ENCODE measurements at regions not wholly inside any gene's neighbourhood (a gene's known extent, or its start where the extent isn't known, plus 50 kb on each side); places are given as distances from the start of the nearest gene placed in this dataset.

DNA sequence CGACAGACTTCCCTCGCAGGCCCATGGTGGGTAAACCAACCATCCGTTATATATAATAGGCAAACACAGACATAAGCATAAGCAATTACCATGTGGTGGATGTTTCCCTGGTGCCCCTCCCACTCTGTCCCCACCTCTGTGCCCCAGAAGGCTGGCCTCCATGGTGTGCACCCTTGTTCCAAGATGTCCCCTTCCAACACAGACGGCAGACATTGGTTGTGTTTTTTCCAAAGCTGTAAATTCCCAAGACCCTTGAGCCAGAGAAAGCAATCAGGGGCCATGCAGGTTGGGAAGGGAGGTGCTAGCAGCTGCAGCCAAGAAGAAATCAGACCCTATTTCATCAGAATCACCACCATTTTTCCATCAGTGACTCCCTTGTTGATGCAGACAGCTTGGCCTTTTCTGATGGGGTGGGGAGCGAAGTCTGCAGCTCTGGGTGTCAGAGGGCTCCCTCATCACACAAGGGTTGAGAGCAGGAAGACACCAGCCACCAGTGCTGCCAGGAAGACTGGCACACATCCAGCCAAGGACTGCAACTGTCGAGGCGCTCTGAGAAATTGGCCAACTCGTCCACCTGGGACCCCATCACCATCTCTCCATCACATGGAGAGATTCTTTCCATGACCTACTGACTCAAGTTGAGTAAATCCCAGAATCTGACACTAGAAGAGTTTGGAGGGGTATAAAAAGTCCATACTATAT, 86.8 kb upstream of the CHST15 start:
- TF ChIP-seq, protein P1, sequence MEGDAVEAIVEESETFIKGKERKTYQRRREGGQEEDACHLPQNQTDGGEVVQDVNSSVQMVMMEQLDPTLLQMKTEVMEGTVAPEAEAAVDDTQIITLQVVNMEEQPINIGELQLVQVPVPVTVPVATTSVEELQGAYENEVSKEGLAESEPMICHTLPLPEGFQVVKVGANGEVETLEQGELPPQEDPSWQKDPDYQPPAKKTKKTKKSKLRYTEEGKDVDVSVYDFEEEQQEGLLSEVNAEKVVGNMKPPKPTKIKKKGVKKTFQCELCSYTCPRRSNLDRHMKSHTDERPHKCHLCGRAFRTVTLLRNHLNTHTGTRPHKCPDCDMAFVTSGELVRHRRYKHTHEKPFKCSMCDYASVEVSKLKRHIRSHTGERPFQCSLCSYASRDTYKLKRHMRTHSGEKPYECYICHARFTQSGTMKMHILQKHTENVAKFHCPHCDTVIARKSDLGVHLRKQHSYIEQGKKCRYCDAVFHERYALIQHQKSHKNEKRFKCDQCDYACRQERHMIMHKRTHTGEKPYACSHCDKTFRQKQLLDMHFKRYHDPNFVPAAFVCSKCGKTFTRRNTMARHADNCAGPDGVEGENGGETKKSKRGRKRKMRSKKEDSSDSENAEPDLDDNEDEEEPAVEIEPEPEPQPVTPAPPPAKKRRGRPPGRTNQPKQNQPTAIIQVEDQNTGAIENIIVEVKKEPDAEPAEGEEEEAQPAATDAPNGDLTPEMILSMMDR (tag by site-specific recombination; IDR thresholded peaks at IDR 0.05) = no peak
- no peak for TF ChIP-seq ZNF76 (tag by site-specific recombination; IDR thresholded peaks at IDR 0.05; ENCODE audit: borderline replicate concordance, low read depth)

Measured in HEK293 (cell line).